ENCODE measurements at regions not wholly inside any gene's neighbourhood (a gene's known extent, or its start where the extent isn't known, plus 50 kb on each side); places are given as distances from the start of the nearest gene placed in this dataset.
A peak's percentile ranks its signal among the peaks of the same experiment; 100 is the strongest.

DNA sequence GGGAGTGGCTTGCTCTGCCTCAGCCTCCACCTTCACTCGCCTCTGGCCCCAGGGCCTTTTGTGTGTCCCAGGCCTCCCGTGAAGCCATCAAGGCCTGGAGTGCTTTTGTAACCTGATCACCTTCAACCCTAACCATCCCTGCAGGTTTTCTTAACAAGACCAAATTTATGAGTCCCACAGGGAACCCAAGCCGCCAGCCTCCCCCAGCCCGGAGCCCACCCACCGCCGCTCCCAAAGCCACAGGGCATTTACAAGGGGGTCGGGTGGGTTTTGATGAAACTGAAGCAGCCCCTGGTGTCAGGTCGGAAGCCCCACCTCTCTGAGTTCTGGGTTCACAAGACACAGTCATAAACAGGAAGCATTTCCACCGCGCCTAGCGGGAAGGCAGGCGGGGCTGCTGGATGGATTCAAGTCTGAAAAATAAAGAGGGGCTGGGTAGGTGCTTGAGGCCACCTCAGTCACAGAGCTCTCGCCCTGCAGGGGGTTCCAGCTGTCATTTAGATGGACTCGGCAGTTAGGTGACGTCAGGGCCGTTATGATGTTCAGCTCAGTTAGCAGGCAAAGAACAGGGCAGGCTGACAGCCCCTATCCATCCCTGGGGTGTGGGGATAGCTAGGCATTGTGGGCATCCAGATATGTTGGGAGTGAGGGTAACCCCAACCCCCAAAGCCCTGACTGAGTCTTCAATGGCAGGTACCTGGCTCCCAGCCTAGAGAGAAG, 128.5 kb downstream of the BCOR start (continued):
- TF ChIP-seq, protein P1, sequence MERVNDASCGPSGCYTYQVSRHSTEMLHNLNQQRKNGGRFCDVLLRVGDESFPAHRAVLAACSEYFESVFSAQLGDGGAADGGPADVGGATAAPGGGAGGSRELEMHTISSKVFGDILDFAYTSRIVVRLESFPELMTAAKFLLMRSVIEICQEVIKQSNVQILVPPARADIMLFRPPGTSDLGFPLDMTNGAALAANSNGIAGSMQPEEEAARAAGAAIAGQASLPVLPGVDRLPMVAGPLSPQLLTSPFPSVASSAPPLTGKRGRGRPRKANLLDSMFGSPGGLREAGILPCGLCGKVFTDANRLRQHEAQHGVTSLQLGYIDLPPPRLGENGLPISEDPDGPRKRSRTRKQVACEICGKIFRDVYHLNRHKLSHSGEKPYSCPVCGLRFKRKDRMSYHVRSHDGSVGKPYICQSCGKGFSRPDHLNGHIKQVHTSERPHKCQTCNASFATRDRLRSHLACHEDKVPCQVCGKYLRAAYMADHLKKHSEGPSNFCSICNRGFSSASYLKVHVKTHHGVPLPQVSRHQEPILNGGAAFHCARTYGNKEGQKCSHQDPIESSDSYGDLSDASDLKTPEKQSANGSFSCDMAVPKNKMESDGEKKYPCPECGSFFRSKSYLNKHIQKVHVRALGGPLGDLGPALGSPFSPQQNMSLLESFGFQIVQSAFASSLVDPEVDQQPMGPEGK (tag by site-specific recombination; IDR thresholded peaks at IDR 0.05): peak; percentile 71; the same call in 1 of the 2 replicates
- TF ChIP-seq PRDM4 (tag by site-specific recombination; IDR thresholded peaks at IDR 0.05): peak; percentile 74; the same call in 1 of the 2 replicates
- peak; percentile 79 for TF ChIP-seq WT1 (tag by site-specific recombination; IDR thresholded peaks at IDR 0.05)
- peak; percentile 92 for TF ChIP-seq KLF1 (tag by site-specific recombination; IDR thresholded peaks at IDR 0.05)
- TF ChIP-seq ZBTB17 (tag by site-specific recombination; IDR thresholded peaks at IDR 0.05): peak; percentile 51
- TF ChIP-seq KLF17 (tag by site-specific recombination; IDR thresholded peaks at IDR 0.05): peak; percentile 97
- peak; percentile 73; the same call in 1 of the 2 replicates for TF ChIP-seq TRIM28 (IDR thresholded peaks at IDR 0.05; ENCODE audit: borderline replicate concordance, low read length)
- TF ChIP-seq ZNF174 (tag by site-specific recombination; IDR thresholded peaks at IDR 0.05): no peak
- TF ChIP-seq ZBTB10 (tag by site-specific recombination; IDR thresholded peaks at IDR 0.05): no peak
- TF ChIP-seq ZNF610 (tag by site-specific recombination; IDR thresholded peaks at IDR 0.05; ENCODE audit: borderline replicate concordance): peak; percentile 71; the same call in 1 of the 2 replicates
- 0 out of 2 replicates have a peak, but pooled peaks have one; percentile 27 for TF ChIP-seq YY1 (tag by site-specific recombination; IDR thresholded peaks at IDR 0.05)
- no peak for TF ChIP-seq MYNN (tag by site-specific recombination; IDR thresholded peaks at IDR 0.05; ENCODE audit: borderline replicate concordance)
- TF ChIP-seq, protein P2, sequence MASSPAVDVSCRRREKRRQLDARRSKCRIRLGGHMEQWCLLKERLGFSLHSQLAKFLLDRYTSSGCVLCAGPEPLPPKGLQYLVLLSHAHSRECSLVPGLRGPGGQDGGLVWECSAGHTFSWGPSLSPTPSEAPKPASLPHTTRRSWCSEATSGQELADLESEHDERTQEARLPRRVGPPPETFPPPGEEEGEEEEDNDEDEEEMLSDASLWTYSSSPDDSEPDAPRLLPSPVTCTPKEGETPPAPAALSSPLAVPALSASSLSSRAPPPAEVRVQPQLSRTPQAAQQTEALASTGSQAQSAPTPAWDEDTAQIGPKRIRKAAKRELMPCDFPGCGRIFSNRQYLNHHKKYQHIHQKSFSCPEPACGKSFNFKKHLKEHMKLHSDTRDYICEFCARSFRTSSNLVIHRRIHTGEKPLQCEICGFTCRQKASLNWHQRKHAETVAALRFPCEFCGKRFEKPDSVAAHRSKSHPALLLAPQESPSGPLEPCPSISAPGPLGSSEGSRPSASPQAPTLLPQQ (tag by site-specific recombination; IDR thresholded peaks at IDR 0.05): 0 out of 2 replicates have a peak, but pooled peaks have one; percentile 22
- TF ChIP-seq ZSCAN4 (tag by site-specific recombination; IDR thresholded peaks at IDR 0.05): no peak
- TF ChIP-seq SALL2 (tag by site-specific recombination; IDR thresholded peaks at IDR 0.05; ENCODE audit: borderline replicate concordance): no peak
- TF ChIP-seq ZNF211 (tag by site-specific recombination; IDR thresholded peaks at IDR 0.05; ENCODE audit: low read depth): no peak
- TF ChIP-seq HIC1 (tag by site-specific recombination; IDR thresholded peaks at IDR 0.05): peak; percentile 48; the same call in 1 of the 2 replicates
- TF ChIP-seq ZNF510 (tag by site-specific recombination; IDR thresholded peaks at IDR 0.05; ENCODE audit: insufficient replicate concordance): no peak
- TF ChIP-seq TCF7L2 (IDR thresholded peaks at IDR 0.05; ENCODE audit: borderline replicate concordance, low read depth, low read length): peak; percentile 92
- TF ChIP-seq ZNF514 (tag by site-specific recombination; IDR thresholded peaks at IDR 0.05): no peak
- peak; percentile 66; the same call in 1 of the 2 replicates for TF ChIP-seq ZNF600 (tag by site-specific recombination; IDR thresholded peaks at IDR 0.05)
- TF ChIP-seq ZNF776 (tag by site-specific recombination; IDR thresholded peaks at IDR 0.05; ENCODE audit: borderline replicate concordance): no peak

Measured in HEK293 (cell line).